GM12891 (cell line): ENCODE measurements at regions not wholly inside any gene's neighbourhood (a gene's known extent, or its start where the extent isn't known, plus 50 kb on each side); places are given as distances from the start of the nearest gene placed in this dataset.

Source experiments
- PAX5 ChIP-seq: IDR thresholded peaks from 2 replicates; pipeline ENCODE4 v1.6.1; 2011; ENCODE audit warnings: low read length, moderate library complexity, mild to moderate bottlenecking; ENCODE audit not compliant: insufficient read depth, severe bottlenecking
- POLR2A ChIP-seq: IDR thresholded peaks from 2 replicates; pipeline ENCODE4 v1.6.1; 2011; ENCODE audit warnings: low read depth, low read length, control low read depth
- POLR2AphosphoS5 ChIP-seq: IDR thresholded peaks from 2 replicates; pipeline ENCODE4 v1.6.1; 2011; ENCODE audit warnings: low read depth, low read length, control low read depth
- POU2F2 ChIP-seq: IDR thresholded peaks from 2 replicates; pipeline ENCODE4 v1.6.1; 2011; ENCODE audit warnings: low read depth, mild to moderate bottlenecking, control low read depth, low read length, moderate library complexity
- SPI1 ChIP-seq: IDR thresholded peaks from 2 replicates; pipeline ENCODE4 v1.6.1; 2011; ENCODE audit warnings: low read depth, low read length, control low read depth
- TAF1 ChIP-seq: IDR thresholded peaks from 2 replicates; pipeline ENCODE4 v1.6.1; 2011; ENCODE audit warnings: low read depth, low read length, control low read depth

DNA sequence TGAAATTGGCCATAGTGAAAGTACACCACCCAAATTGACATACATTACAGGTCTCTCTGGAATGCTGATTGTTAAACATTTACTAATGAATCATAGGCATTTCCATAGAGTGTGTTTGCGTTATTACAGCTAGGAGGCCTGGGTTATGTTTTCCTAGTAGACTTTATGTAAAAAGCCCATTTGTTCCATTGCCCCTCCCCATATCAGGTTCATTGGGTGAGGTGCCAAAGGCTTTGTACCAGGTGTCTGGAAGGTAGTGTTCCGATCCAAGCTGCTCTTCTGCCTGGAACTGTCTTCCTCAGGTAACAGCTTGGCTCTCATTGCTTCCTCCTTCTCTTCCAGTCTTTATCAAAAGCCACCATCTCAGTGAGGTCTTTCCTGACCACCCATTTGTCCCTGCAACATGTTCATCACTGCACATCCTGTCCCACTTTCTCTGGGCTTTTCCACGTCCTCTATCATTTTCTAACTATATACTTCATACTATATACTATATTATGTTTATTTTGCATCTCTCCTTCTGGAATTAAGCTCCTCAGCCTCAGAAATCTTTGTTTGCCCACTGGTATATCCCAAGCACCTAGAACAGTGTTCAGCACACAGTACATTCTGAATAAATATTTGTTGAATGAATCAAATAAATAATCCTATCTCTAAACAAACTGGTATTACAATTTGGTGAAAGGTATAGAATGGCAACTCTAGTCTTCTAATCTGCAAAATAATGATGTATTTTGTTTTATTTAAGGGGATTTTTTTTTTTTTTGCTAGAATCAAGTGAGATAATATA, 252.3 kb downstream of the KTN1 start:
- no peak for TF ChIP-seq POLR2A
- no peak for TF ChIP-seq TAF1
- TF ChIP-seq POLR2AphosphoS5, result no peak
- TF ChIP-seq SPI1, result no peak
- no peak for TF ChIP-seq POU2F2
- TF ChIP-seq PAX5, result no peak
